Body of pancreas (tissue), 4 donors: ENCODE measurements at regions not wholly inside any gene's neighbourhood (a gene's known extent, or its start where the extent isn't known, plus 50 kb on each side); places are given as distances from the start of the nearest gene placed in this dataset.
"Not testable (repeated sequence)": the region's sequence is repeated elsewhere in the genome, so short reads cannot be mapped to it uniquely, and the experiment has no call there.

ENCODE experiments used
- ATAC-seq: fragments of 150-250 bp; one replicate; pipeline ENCODE4 v1.9.1; 2016
- DNase-seq, 4 donors: peaks; one replicate each; pipeline ENCODE4 v3.0.0-alpha.2; 2019
- H3K27ac ChIP-seq, 4 donors: fragments of 200-600 bp; sonication (generic); 1 replicate in 3 of 4; 2 replicates in 1 of 4; pipeline versions ENCODE4 v1.5.1 to v1.6.1; 2016 to 2019; ENCODE audit warnings: mild to moderate bottlenecking in 1 of 4, mixed read lengths in 1 of 4, moderate library complexity in 1 of 4
- H3K27me3 ChIP-seq, 2 donors: fragments of 200-600 bp; sonication (generic); one replicate each; pipeline ENCODE4 v1.6.0; 2016; ENCODE audit warnings: mild to moderate bottlenecking in 1 of 2
- H3K36me3 ChIP-seq, 2 donors: fragments of 200-600 bp; sonication (generic); replicated peaks in 1 of 2; 2 replicates each; pipeline ENCODE4 v1.5.1; 2016; ENCODE audit warnings: low read depth in 2 of 2; ENCODE audit not compliant: insufficient read depth in 1 of 2
- H3K4me1 ChIP-seq: fragments of 200-600 bp; sonication (generic); one replicate; pipeline ENCODE4 v1.6.0; 2016
- H3K4me3 ChIP-seq, 2 donors: fragments of 200-600 bp; sonication (generic); 1 replicate in 1 of 2; 2 replicates in 1 of 2; pipeline ENCODE4 v1.5.1; 2016 to 2019
- H3K9me3 ChIP-seq, 3 donors: fragments of 200-600 bp; sonication (generic); 1 replicate in 2 of 3; 2 replicates in 1 of 3; pipeline ENCODE4 v1.5.1; 2016
- POLR2A ChIP-seq, 3 donors: fragments of 450-650 bp; IDR thresholded peaks; one replicate each; pipeline ENCODE4 v1.6.1; 2016; ENCODE audit warnings: antibody characterized with exemption in 3 of 3, mild to moderate bottlenecking in 2 of 3
- WGBS, 2 donors: methylation state at CpG; one replicate each; pipeline ENCODE4 v1.1.5; 2017; 5-methylcytosine and 5-hydroxymethylcytosine counted together
- intact Hi-C: fragments of 100-400 bp; cut with DNase I; formaldehyde crosslinking; loops from one replicate; pipeline ENCODE4 v1.15.1; 2023
- TF ChIP-seq, protein P1 (sequence below), 7 experiments: fragments of 450-650 bp in 4 of 7; fragments of 200-600 bp in 3 of 7; sonication (generic) in 3 of 7; IDR thresholded peaks; one replicate each; pipeline ENCODE4 v1.5.1; 2016 to 2019; ENCODE audit warnings: antibody characterized with exemption in 7 of 7

GRCh38 chr10:109327266-109327665 lies 596.0 kb downstream of the XPNPEP1 start:
- WGBS, 2 donors = 76 to 83% methylated on average over 2 of the region's 2 CpGs
- H3K27ac ChIP-seq = no peak overlapping the region
- TF ChIP-seq, protein P1, sequence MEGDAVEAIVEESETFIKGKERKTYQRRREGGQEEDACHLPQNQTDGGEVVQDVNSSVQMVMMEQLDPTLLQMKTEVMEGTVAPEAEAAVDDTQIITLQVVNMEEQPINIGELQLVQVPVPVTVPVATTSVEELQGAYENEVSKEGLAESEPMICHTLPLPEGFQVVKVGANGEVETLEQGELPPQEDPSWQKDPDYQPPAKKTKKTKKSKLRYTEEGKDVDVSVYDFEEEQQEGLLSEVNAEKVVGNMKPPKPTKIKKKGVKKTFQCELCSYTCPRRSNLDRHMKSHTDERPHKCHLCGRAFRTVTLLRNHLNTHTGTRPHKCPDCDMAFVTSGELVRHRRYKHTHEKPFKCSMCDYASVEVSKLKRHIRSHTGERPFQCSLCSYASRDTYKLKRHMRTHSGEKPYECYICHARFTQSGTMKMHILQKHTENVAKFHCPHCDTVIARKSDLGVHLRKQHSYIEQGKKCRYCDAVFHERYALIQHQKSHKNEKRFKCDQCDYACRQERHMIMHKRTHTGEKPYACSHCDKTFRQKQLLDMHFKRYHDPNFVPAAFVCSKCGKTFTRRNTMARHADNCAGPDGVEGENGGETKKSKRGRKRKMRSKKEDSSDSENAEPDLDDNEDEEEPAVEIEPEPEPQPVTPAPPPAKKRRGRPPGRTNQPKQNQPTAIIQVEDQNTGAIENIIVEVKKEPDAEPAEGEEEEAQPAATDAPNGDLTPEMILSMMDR (IDR thresholded peaks at IDR 0.05) = no peak
- TF ChIP-seq POLR2A (IDR thresholded peaks at IDR 0.05) = no peak
- intact Hi-C loops = no loop called here
- H3K4me1 ChIP-seq = no peaks in the 10 kb centered on the region
- H3K36me3 ChIP-seq = no peaks in the 10 kb centered on the region
- no peaks in the 10 kb centered on the region for H3K27me3 ChIP-seq
- H3K4me3 ChIP-seq = no peak overlapping the region
- ATAC-seq (no peak), DNase-seq (no peak)
- no peaks in the 10 kb centered on the region for H3K9me3 ChIP-seq

DNA sequence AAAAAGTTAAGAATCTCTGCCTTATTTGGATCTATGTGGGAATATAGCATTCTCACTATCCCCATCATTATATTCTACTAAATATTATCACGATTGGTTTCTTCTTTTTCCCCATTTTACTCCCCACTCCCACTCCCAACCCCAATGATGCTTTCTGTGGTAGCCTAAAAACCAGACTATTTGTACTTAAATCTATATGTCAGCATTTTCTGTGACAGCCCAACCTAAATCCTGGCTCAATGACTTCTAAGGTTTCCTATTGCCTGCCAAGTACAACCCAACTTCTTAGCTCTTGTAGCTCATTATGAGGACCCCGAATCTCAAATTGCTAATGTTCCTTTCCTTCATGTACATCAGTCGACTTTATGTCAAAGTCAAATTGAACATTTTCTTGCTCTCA lies 598.6 kb downstream of the XPNPEP1 start:
- no peak overlapping the region for H3K27ac ChIP-seq
- no peaks in the 10 kb centered on the region for H3K4me1 ChIP-seq
- no peaks in the 10 kb centered on the region for H3K9me3 ChIP-seq
- 76% methylated on average over 3 of the region's 3 CpGs for WGBS, 2 donors
- TF ChIP-seq, protein P1 (IDR thresholded peaks at IDR 0.05) = no peak
- no peak overlapping the region for H3K4me3 ChIP-seq
- DNase-seq (no peak), ATAC-seq (no peak)
- no peaks in the 10 kb centered on the region for H3K27me3 ChIP-seq
- H3K36me3 ChIP-seq = no peaks in the 10 kb centered on the region
- intact Hi-C loops = no loop called here

- DNase-seq = no peak
- H3K27me3 ChIP-seq = no peaks in the 10 kb centered on the region
- no peak overlapping the region for H3K4me3 ChIP-seq
- WGBS, 2 donors = 61 to 62% methylated on average over 3 of the region's 3 CpGs
- H3K9me3 ChIP-seq = no peaks in the 10 kb centered on the region
- no peak for ATAC-seq
- no peaks in the 10 kb centered on the region for H3K36me3 ChIP-seq
- TF ChIP-seq POLR2A (IDR thresholded peaks at IDR 0.05) = no peak
- TF ChIP-seq, protein P1 (IDR thresholded peaks at IDR 0.05) = no peak
- intact Hi-C loops = no loop called here
- no peaks in the 10 kb centered on the region for H3K4me1 ChIP-seq
- H3K27ac ChIP-seq = no peak overlapping the region
These were observed 605.5 kb downstream of the XPNPEP1 start for GRCh38 chr10:109317746-109318366.

DNA sequence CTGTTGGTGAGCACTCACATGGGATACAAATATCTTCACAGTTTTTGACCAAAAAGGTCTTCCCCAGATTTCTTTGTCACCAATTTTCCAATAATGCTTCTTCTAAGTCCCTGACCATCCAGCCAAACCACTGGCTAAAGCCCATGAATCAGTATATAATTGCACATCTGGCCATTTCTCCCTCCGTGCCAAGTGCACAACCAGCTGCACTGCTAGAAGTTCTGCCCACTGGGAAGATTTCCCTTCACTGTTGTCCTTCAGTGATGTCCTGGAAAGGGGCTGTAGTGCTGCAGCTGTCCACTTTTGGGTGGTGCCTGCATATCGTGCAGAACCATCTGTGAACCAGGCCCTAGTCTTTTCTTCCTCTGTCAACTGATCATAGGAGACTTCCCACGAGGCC lies 609.3 kb downstream of the XPNPEP1 start:
- 73 to 77% methylated on average over 3 of the region's 3 CpGs for WGBS, 2 donors

GRCh38 chr10:109312555-109312954 lies 610.8 kb downstream of the XPNPEP1 start:
- H3K4me1 ChIP-seq, H3K36me3 ChIP-seq, DNase-seq, intact Hi-C loops, H3K27me3 ChIP-seq, H3K27ac ChIP-seq, H3K9me3 ChIP-seq, H3K4me3 ChIP-seq, ATAC-seq: not testable (repeated sequence)
- 71 to 81% methylated on average over 4 of the region's 4 CpGs for WGBS, 2 donors

More for the DNA sequence above, 609.3 kb downstream of the XPNPEP1 start:
- H3K27me3 ChIP-seq, DNase-seq, H3K4me3 ChIP-seq, ATAC-seq, H3K9me3 ChIP-seq, H3K27ac ChIP-seq, H3K4me1 ChIP-seq, intact Hi-C loops, H3K36me3 ChIP-seq: not testable (repeated sequence)

- TF ChIP-seq, protein P1 (IDR thresholded peaks at IDR 0.05) = no peak
- TF ChIP-seq POLR2A (IDR thresholded peaks at IDR 0.05) = no peak
- H3K27me3 ChIP-seq = no peaks in the 10 kb centered on the region
- H3K9me3 ChIP-seq = no peaks in the 10 kb centered on the region
- no peak for ATAC-seq
- 49 to 64% methylated on average over 6 of the region's 6 CpGs for WGBS, 2 donors
- no peak overlapping the region for H3K4me3 ChIP-seq
- H3K27ac ChIP-seq = no peak overlapping the region
- intact Hi-C loops = no loop called here
- no peaks in the 10 kb centered on the region for H3K36me3 ChIP-seq
- DNase-seq = no peak
- no peaks in the 10 kb centered on the region for H3K4me1 ChIP-seq
These were observed 614.3 kb downstream of the XPNPEP1 start for GRCh38 chr10:109308971-109309370.

- H3K4me3 ChIP-seq, intact Hi-C loops: not testable (repeated sequence)
- WGBS, 2 donors = 31 to 35% methylated on average over 5 of the region's 5 CpGs
These were observed 616.2 kb downstream of the XPNPEP1 start for GRCh38 chr10:109307102-109307501.

More at GRCh38 chr10:109307102-109307501, 616.2 kb downstream of the XPNPEP1 start:
- not testable (repeated sequence) for H3K9me3 ChIP-seq, DNase-seq, H3K27ac ChIP-seq, ATAC-seq, H3K4me1 ChIP-seq, H3K27me3 ChIP-seq, H3K36me3 ChIP-seq
